ENCODE measurements at regions not wholly inside any gene's neighbourhood (a gene's known extent, or its start where the extent isn't known, plus 50 kb on each side); places are given as distances from the start of the nearest gene placed in this dataset.

- no peak for TF ChIP-seq EZH2 (IDR thresholded peaks at IDR 0.05; ENCODE audit: insufficient read depth, poor library complexity, severe bottlenecking)
- no peak for TF ChIP-seq EZH2phosphoT487 (IDR thresholded peaks at IDR 0.05; ENCODE audit: insufficient read depth, low read depth)
These were observed 73.4 kb upstream of the NEUROD1 start for GRCh38 chr2:181753686-181754085.

Measured in GM23248 (cell line).